ENCODE measurements at regions not wholly inside any gene's neighbourhood (a gene's known extent, or its start where the extent isn't known, plus 50 kb on each side); places are given as distances from the start of the nearest gene placed in this dataset.

DNA sequence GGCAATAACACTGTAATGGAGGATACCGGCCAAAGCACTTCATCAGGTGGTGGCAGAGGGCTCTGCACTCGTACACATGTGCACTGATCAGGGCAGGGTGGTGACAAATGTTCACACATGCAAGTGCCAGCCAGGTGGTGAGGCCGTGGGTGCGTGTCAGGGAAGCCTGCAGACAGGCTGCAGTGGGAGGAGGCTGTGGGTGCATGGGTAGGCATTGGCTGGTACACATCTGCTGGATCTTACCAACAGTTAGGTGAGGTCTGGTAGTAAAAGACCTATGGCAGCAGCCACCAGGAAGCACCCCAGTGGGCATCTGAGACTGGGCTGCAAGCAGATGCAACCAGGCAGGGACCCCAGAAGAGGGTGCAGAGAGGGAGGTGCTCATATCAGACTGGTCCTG, 65.3 kb downstream of the PDE6H start:
- TF ChIP-seq, protein P1, sequence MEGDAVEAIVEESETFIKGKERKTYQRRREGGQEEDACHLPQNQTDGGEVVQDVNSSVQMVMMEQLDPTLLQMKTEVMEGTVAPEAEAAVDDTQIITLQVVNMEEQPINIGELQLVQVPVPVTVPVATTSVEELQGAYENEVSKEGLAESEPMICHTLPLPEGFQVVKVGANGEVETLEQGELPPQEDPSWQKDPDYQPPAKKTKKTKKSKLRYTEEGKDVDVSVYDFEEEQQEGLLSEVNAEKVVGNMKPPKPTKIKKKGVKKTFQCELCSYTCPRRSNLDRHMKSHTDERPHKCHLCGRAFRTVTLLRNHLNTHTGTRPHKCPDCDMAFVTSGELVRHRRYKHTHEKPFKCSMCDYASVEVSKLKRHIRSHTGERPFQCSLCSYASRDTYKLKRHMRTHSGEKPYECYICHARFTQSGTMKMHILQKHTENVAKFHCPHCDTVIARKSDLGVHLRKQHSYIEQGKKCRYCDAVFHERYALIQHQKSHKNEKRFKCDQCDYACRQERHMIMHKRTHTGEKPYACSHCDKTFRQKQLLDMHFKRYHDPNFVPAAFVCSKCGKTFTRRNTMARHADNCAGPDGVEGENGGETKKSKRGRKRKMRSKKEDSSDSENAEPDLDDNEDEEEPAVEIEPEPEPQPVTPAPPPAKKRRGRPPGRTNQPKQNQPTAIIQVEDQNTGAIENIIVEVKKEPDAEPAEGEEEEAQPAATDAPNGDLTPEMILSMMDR (IDR thresholded peaks at IDR 0.05; ENCODE audit: unreplicated experiment), result no peak
- Mint-ChIP-seq H3K36me3 (ENCODE audit: insufficient read depth, unreplicated experiment) (no peaks in the 10 kb centered on the region), H3K27me3 (ENCODE audit: unreplicated experiment) (no peaks in the 10 kb centered on the region), H3K4me3 (ENCODE audit: low read depth, unreplicated experiment) (no peak overlapping the region), H3K27ac (ENCODE audit: unreplicated experiment) (no peak overlapping the region), H3K9me3 (ENCODE audit: low read depth, unreplicated experiment) (no peaks in the 10 kb centered on the region), H3K4me1 (ENCODE audit: low read depth, unreplicated experiment) (no peaks in the 10 kb centered on the region)
- intact Hi-C loops (cut with micrococcal nuclease; ENCODE audit: unreplicated experiment), result no loop called here
- CTCF ChIA-PET, result no interaction called here
- DNase-seq, result no peak
- BruUV-seq (replicated peaks), result no TSS peak

DNA sequence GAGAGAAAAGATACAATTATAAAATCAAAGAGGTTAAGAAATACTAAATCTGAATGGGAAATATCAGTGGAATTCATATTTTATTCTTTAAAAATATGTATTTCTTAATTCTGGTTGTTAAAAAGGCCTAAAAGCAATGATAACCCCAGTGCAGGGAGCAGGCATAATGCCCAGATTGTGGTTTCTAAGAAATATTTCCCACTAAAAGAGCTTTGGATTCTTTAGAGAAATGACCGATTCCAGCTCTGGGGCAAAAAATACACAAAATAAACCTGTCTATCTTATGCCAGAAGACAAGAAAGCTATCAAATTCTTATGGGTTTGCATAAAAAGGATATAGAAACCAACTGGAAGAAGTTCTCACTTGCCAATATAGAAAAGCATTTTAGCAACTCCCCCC, 71.6 kb downstream of the PDE6H start:
- no peak for DNase-seq
- Mint-ChIP-seq H3K9me3 (ENCODE audit: low read depth, unreplicated experiment) (no peaks in the 10 kb centered on the region), H3K4me3 (ENCODE audit: low read depth, unreplicated experiment) (no peak overlapping the region), H3K36me3 (ENCODE audit: insufficient read depth, unreplicated experiment) (no peaks in the 10 kb centered on the region), H3K27me3 (ENCODE audit: unreplicated experiment) (no peaks in the 10 kb centered on the region), H3K27ac (ENCODE audit: unreplicated experiment) (no peak overlapping the region), H3K4me1 (ENCODE audit: low read depth, unreplicated experiment) (no peaks in the 10 kb centered on the region)
- intact Hi-C loops (cut with micrococcal nuclease; ENCODE audit: unreplicated experiment), result no loop called here
- no TSS peak for BruUV-seq (replicated peaks)
- TF ChIP-seq, protein P1 (IDR thresholded peaks at IDR 0.05; ENCODE audit: unreplicated experiment), result no peak
- CTCF ChIA-PET, result no interaction called here

DNA sequence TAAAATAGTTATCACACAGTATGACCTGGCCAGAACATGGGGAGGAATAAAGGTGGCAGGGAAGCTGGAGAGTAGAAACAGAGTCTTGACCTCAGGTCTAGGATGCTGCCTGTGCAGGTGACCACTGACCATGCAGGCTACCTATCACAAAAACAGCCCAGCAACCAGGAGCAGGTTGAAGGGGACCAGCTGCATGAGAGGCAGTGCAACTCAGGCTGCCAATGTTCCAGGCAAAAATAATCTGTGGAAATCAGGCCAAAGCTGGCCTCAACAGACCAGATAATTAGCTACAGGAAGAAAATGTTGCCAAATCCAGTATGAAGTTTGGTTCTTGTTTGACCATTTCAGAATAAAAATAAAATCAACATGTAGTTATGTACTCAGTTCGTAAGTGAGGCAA, 72.6 kb downstream of the PDE6H start:
- no peak for DNase-seq
- H3K27me3 Mint-ChIP-seq (ENCODE audit: unreplicated experiment), result no peaks in the 10 kb centered on the region
- H3K36me3 Mint-ChIP-seq (ENCODE audit: insufficient read depth, unreplicated experiment), result no peaks in the 10 kb centered on the region
- no peak overlapping the region for H3K27ac Mint-ChIP-seq (ENCODE audit: unreplicated experiment)
- CTCF ChIA-PET, result no interaction called here
- H3K4me1 Mint-ChIP-seq (ENCODE audit: low read depth, unreplicated experiment), result no peaks in the 10 kb centered on the region
- intact Hi-C loops (cut with micrococcal nuclease; ENCODE audit: unreplicated experiment), result no loop called here
- no peak overlapping the region for H3K4me3 Mint-ChIP-seq (ENCODE audit: low read depth, unreplicated experiment)
- TF ChIP-seq, protein P1 (IDR thresholded peaks at IDR 0.05; ENCODE audit: unreplicated experiment), result no peak
- no peaks in the 10 kb centered on the region for H3K9me3 Mint-ChIP-seq (ENCODE audit: low read depth, unreplicated experiment)
- no TSS peak for BruUV-seq (replicated peaks)

DNA sequence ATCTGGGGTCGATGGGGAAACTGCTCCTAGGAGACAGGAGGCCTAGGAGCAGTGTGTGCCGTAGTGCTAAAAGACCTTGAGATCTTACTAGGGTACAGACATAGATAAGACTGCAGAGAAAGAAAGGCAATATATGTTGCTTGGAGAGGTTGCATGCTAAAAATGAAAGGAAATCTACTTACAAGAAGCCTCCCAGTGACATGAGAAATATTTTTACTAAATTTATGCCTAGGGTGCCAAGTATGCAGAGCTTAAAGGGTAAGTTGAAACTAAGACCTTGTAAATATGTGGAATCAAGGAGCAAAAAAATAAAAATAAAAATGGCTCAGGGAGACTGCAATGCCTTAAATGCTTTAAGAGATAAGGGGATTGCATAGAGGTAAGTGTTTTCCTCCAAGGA, 74.8 kb downstream of the PDE6H start:
- no peaks in the 10 kb centered on the region for H3K27me3 Mint-ChIP-seq (ENCODE audit: unreplicated experiment)
- no peak overlapping the region for H3K27ac Mint-ChIP-seq (ENCODE audit: unreplicated experiment)
- no peak for DNase-seq
- no peak overlapping the region for H3K4me3 Mint-ChIP-seq (ENCODE audit: low read depth, unreplicated experiment)
- H3K9me3 Mint-ChIP-seq (ENCODE audit: low read depth, unreplicated experiment), result no peaks in the 10 kb centered on the region
- no peaks in the 10 kb centered on the region for H3K4me1 Mint-ChIP-seq (ENCODE audit: low read depth, unreplicated experiment)
- CTCF ChIA-PET, result no interaction called here
- no peaks in the 10 kb centered on the region for H3K36me3 Mint-ChIP-seq (ENCODE audit: insufficient read depth, unreplicated experiment)
- TF ChIP-seq, protein P1 (IDR thresholded peaks at IDR 0.05; ENCODE audit: unreplicated experiment), result no peak
- intact Hi-C loops (cut with micrococcal nuclease; ENCODE audit: unreplicated experiment), result no loop called here
- BruUV-seq (replicated peaks), result no TSS peak

All from Calu3 (cell line).